H9 (cell line): ENCODE measurements at regions not wholly inside any gene's neighbourhood (a gene's known extent, or its start where the extent isn't known, plus 50 kb on each side); places are given as distances from the start of the nearest gene placed in this dataset.
A peak's percentile ranks its signal among the peaks of the same experiment; 100 is the strongest.

Experiments used
- DNase-seq: peaks from one replicate; pipeline ENCODE4 v3.0.0-alpha.2; 2017
- H2AFZ ChIP-seq: one replicate; pipeline ENCODE4 v1.6.1; 2013; ENCODE audit warnings: mild to moderate bottlenecking, low read length, control low read depth, moderate library complexity
- H2AK5ac ChIP-seq: 2 replicates; pipeline ENCODE4 v1.6.1; 2013; ENCODE audit warnings: low read length, control low read depth, mixed read lengths; ENCODE audit not compliant: insufficient read length
- H2BK120ac ChIP-seq: one replicate; pipeline ENCODE4 v1.6.1; 2013; ENCODE audit warnings: low read depth, mild to moderate bottlenecking, low read length, control low read depth, inconsistent platforms; ENCODE audit not compliant: poor library complexity, severe bottlenecking
- H2BK12ac ChIP-seq: 2 replicates; pipeline ENCODE4 v1.6.1; 2013; ENCODE audit warnings: low read length, control low read depth, mixed read lengths, low read depth; ENCODE audit not compliant: insufficient read length
- H2BK15ac ChIP-seq: 2 replicates; pipeline ENCODE4 v1.6.1; 2013; ENCODE audit warnings: low read depth, low read length, control low read depth
- H2BK20ac ChIP-seq: one replicate; pipeline ENCODE4 v1.6.1; 2013; ENCODE audit warnings: low read depth, mild to moderate bottlenecking, low read length, control low read depth, inconsistent platforms; ENCODE audit not compliant: poor library complexity, severe bottlenecking
- H2BK5ac ChIP-seq: 2 replicates; pipeline ENCODE4 v1.6.1; 2013; ENCODE audit warnings: low read length, control low read depth, mixed read lengths; ENCODE audit not compliant: insufficient read length
- H3K14ac ChIP-seq: 2 replicates; pipeline ENCODE4 v1.6.1; 2013; ENCODE audit warnings: low read length, control low read depth; ENCODE audit not compliant: insufficient read depth
- H3K18ac ChIP-seq: 2 replicates; pipeline ENCODE4 v1.6.1; 2013; ENCODE audit warnings: low read depth, mild to moderate bottlenecking, mixed read lengths, low read length, control low read depth; ENCODE audit not compliant: insufficient read length
- H3K23ac ChIP-seq: 2 replicates; pipeline ENCODE4 v1.6.1; 2013; ENCODE audit warnings: low read length, control low read depth, mixed read lengths, low read depth; ENCODE audit not compliant: insufficient read length
- H3K23me2 ChIP-seq: 2 replicates; pipeline ENCODE4 v1.6.1; 2013; ENCODE audit warnings: low read depth, mild to moderate bottlenecking, mixed read lengths, low read length, control low read depth; ENCODE audit not compliant: insufficient read length, poor library complexity, severe bottlenecking
- H3K27ac ChIP-seq: 2 replicates; pipeline ENCODE4 v1.5.1; 2013; ENCODE audit warnings: low read length, control low read depth, mixed read lengths, low read depth; ENCODE audit not compliant: insufficient read length
- H3K27me3 ChIP-seq: 2 replicates; pipeline ENCODE4 v1.6.1; 2013; ENCODE audit warnings: low read length, control low read depth, inconsistent platforms; ENCODE audit not compliant: insufficient read depth
- H3K4ac ChIP-seq: 2 replicates; pipeline ENCODE4 v1.6.1; 2013; ENCODE audit warnings: low read depth, mild to moderate bottlenecking, control low read depth, inconsistent platforms, low read length, moderate library complexity
- H3K4me1 ChIP-seq: 2 replicates; pipeline ENCODE4 v1.6.1; 2013; ENCODE audit warnings: low read length, control low read depth, inconsistent platforms; ENCODE audit not compliant: insufficient read depth
- H3K4me2 ChIP-seq: 2 replicates; pipeline ENCODE4 v1.6.1; 2013; ENCODE audit warnings: low read length, control low read depth, mixed read lengths; ENCODE audit not compliant: insufficient read length, insufficient read depth
- H3K56ac ChIP-seq: 2 replicates; pipeline ENCODE4 v1.6.1; 2013; ENCODE audit warnings: low read depth, mild to moderate bottlenecking, mixed read lengths, low read length, control low read depth; ENCODE audit not compliant: insufficient read length
- H3K79me1 ChIP-seq: 2 replicates; pipeline ENCODE4 v1.6.1; 2013; ENCODE audit warnings: low read depth, mild to moderate bottlenecking, moderate library complexity, low read length, control low read depth, inconsistent platforms; ENCODE audit not compliant: insufficient read depth, poor library complexity, severe bottlenecking
- H3K79me2 ChIP-seq: 2 replicates; pipeline ENCODE4 v1.6.1; 2013; ENCODE audit warnings: low read length, control low read depth, inconsistent platforms; ENCODE audit not compliant: insufficient read depth
- H3K9ac ChIP-seq: 2 replicates; pipeline ENCODE4 v1.6.1; 2013; ENCODE audit warnings: low read length, control low read depth, mixed read lengths; ENCODE audit not compliant: insufficient read length; ENCODE audit errors: extremely low read depth
- H3K9me3 ChIP-seq: one replicate; pipeline ENCODE4 v1.6.1; 2013; ENCODE audit warnings: low read depth, low read length, inconsistent platforms; ENCODE audit not compliant: control insufficient read depth
- H3T11ph ChIP-seq: one replicate; pipeline ENCODE4 v1.6.1; 2013; ENCODE audit warnings: mild to moderate bottlenecking, low read length, control low read depth, inconsistent platforms
- H4K20me1 ChIP-seq: one replicate; pipeline ENCODE4 v1.6.1; 2013; ENCODE audit not compliant: control insufficient read depth, insufficient read length, insufficient read depth
- H4K5ac ChIP-seq: 2 replicates; pipeline ENCODE4 v1.6.1; 2013; ENCODE audit warnings: low read depth, mild to moderate bottlenecking, mixed read lengths, low read length, control low read depth; ENCODE audit not compliant: insufficient read length
- H4K8ac ChIP-seq: replicated peaks from 2 replicates; pipeline ENCODE4 v1.6.1; 2013; ENCODE audit warnings: low read length, control low read depth, mixed read lengths, low read depth; ENCODE audit not compliant: insufficient read length
- H4K91ac ChIP-seq: 2 replicates; pipeline ENCODE4 v1.6.1; 2013; ENCODE audit warnings: low read depth, mild to moderate bottlenecking, moderate library complexity, mixed read lengths, low read length, control low read depth; ENCODE audit not compliant: insufficient read length
- H3K27ac Mint-ChIP-seq, 3 experiments: 2 replicates in 2 of 3; 3 replicates in 1 of 3; pipeline ENCODE4 v1.8.0; 2020 to 2021; ENCODE audit warnings: mixed read lengths in 3 of 3, mild to moderate bottlenecking in 1 of 3, moderate library complexity in 1 of 3
- H3K27me3 Mint-ChIP-seq: 2 replicates; pipeline ENCODE4 v1.8.0; 2021; ENCODE audit warnings: low read depth, mild to moderate bottlenecking, moderate library complexity, mixed read lengths
- H3K36me3 Mint-ChIP-seq, 3 experiments: 2 replicates in 2 of 3; 3 replicates in 1 of 3; pipeline ENCODE4 v1.8.0; 2020 to 2021; ENCODE audit warnings: low read depth in 3 of 3, mixed read lengths in 3 of 3; ENCODE audit not compliant: insufficient read depth in 1 of 3
- H3K4me1 Mint-ChIP-seq, 2 experiments: 2 replicates each; pipeline ENCODE4 v1.8.0; 2020; ENCODE audit warnings: mixed read lengths in 2 of 2
- H3K4me3 Mint-ChIP-seq, 2 experiments: 2 replicates in 1 of 2; 3 replicates in 1 of 2; pipeline ENCODE4 v1.8.0; 2020 to 2021; ENCODE audit warnings: mild to moderate bottlenecking in 2 of 2, mixed read lengths in 2 of 2, moderate library complexity in 1 of 2
- H3K9me3 Mint-ChIP-seq, 2 experiments: 2 replicates in 1 of 2; 3 replicates in 1 of 2; pipeline ENCODE4 v1.8.0; 2020; ENCODE audit warnings: mild to moderate bottlenecking in 2 of 2, mixed read lengths in 2 of 2, moderate library complexity in 1 of 2
- WGBS: extraction: QIAGEN DNeasy Blood & Tissue Kit; methylation state at CpG from one replicate; pipeline ENCODE4 v1.1.7; 2013; ENCODE audit warnings: missing lambda C conversion rate, low lambda C conversion rate, mixed read lengths; ENCODE audit not compliant: insufficient read length; ENCODE audit errors: extremely low coverage; 5-methylcytosine and 5-hydroxymethylcytosine counted together
- TF ChIP-seq, protein P1 (sequence below): fragments of 200-600 bp; sonication (generic); conservative IDR thresholded peaks from 3 replicates; pipeline ENCODE4 v1.8.0; 2021; ENCODE audit warnings: antibody characterized with exemption, mild to moderate bottlenecking

DNA sequence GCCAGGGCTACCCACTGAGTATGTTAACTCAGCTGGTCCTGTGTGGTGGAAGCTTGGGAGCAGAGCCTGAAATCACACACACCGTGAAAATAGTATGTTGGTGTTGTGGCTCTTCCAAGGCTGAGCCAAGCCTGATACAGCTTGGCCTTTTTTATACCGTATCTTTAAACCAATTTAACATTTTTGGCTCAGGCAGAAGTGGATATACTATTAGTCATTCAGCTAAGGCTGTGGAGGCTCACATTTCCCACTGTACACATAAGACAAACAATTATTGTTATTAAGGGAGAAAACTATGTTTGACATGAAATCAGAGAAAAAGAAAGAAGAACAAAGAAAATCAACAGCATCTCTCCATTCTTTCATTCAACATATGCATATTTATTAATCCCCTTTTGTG is 159.0 kb downstream of the BCL11A start:
- WGBS = no CpG with 5 or more reads among the region's 2 CpGs
- H3K27ac Mint-ChIP-seq = no peak overlapping the region
- Histone ChIP-seq H3K14ac (no peak overlapping the region), H3K18ac (no peak overlapping the region), H4K5ac (no peak overlapping the region), H2AFZ (no peak overlapping the region), H2BK20ac (no peak overlapping the region), H2BK5ac (no peak overlapping the region), H2BK120ac (no peak overlapping the region), H2BK15ac (no peak overlapping the region), H3K4me2 (no peak overlapping the region), H4K91ac (no peak overlapping the region), H3K4ac (no peak overlapping the region), H4K20me1 (no peaks in the 10 kb centered on the region), H3K79me1 (no peaks in the 10 kb centered on the region), H2BK12ac (no peak overlapping the region), H3K79me2 (no peaks in the 10 kb centered on the region), H3T11ph (no peak overlapping the region), H2AK5ac (no peak overlapping the region), H3K9me3 (no peaks in the 10 kb centered on the region), H3K27ac (no peak overlapping the region), H3K23ac (no peak overlapping the region), H3K4me1 (no peaks in the 10 kb centered on the region; the same call in 1 of the 2 replicates), H3K23me2 (no peaks in the 10 kb centered on the region), H4K8ac (no peak overlapping the region), H3K56ac (no peak overlapping the region), H3K27me3 (no peaks in the 10 kb centered on the region), H3K9ac (no peak overlapping the region)
- H3K36me3 Mint-ChIP-seq = no peaks in the 10 kb centered on the region
- H3K27me3 Mint-ChIP-seq = peaks cover 11% of the 10 kb centered on the region
- no peak for DNase-seq
- H3K9me3 Mint-ChIP-seq = no peaks in the 10 kb centered on the region
- TF ChIP-seq, protein P1, sequence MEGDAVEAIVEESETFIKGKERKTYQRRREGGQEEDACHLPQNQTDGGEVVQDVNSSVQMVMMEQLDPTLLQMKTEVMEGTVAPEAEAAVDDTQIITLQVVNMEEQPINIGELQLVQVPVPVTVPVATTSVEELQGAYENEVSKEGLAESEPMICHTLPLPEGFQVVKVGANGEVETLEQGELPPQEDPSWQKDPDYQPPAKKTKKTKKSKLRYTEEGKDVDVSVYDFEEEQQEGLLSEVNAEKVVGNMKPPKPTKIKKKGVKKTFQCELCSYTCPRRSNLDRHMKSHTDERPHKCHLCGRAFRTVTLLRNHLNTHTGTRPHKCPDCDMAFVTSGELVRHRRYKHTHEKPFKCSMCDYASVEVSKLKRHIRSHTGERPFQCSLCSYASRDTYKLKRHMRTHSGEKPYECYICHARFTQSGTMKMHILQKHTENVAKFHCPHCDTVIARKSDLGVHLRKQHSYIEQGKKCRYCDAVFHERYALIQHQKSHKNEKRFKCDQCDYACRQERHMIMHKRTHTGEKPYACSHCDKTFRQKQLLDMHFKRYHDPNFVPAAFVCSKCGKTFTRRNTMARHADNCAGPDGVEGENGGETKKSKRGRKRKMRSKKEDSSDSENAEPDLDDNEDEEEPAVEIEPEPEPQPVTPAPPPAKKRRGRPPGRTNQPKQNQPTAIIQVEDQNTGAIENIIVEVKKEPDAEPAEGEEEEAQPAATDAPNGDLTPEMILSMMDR = no peak
- H3K4me1 Mint-ChIP-seq = peaks cover 10 to 13% of the 10 kb centered on the region in 2 experiments
- 0 out of 5 replicates have a peak overlapping the region, but pooled peaks of 1 of the 2 experiments have one; percentile 3 for H3K4me3 Mint-ChIP-seq
